ENCODE measurements at regions not wholly inside any gene's neighbourhood (a gene's known extent, or its start where the extent isn't known, plus 50 kb on each side); places are given as distances from the start of the nearest gene placed in this dataset.

DNA sequence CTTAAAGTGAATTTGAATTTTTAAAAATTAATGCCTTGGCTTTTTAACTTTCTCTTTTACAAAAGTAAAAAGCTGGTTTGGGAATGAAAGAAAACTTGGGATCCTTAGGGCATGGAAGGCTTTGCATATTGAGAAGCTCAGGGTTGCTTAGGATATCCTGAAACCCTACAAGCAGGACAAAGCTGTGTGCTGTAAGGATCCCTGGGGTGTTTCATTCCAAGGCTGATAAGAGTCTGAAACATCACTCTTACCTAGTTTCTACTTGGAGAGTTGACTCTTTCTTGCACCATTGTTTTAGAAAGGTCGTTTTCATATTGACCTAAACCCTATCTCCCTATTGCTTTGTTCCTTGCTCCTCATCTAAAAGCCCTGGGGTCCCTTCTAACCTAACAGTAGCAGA, 325.9 kb upstream of the NT5C1B start:
- H3K79me2 ChIP-seq (ENCODE audit: insufficient read depth), result no peaks in the 10 kb centered on the region
- DNase-seq, result no peak
- H3K36me3 ChIP-seq (ENCODE audit: low read depth), result no peaks in the 10 kb centered on the region
- H3F3A ChIP-seq (ENCODE audit: insufficient read depth), result peaks cover 9% of the 10 kb centered on the region
- H3K27me3 ChIP-seq (replicated peaks; ENCODE audit: insufficient read depth), result no peaks in the 10 kb centered on the region
- TF ChIP-seq EZH2phosphoT487 (IDR thresholded peaks at IDR 0.05; ENCODE audit: insufficient read depth, low read depth), result no peak
- no peak for TF ChIP-seq EZH2 (IDR thresholded peaks at IDR 0.05; ENCODE audit: insufficient read depth, poor library complexity, severe bottlenecking)
- WGBS, 2 experiments (ENCODE audit: low coverage in 1 of 2, low lambda C conversion rate in 2 of 2, missing lambda C conversion rate in 2 of 2), result 91 to 94% methylated on average over 1 of the region's 1 CpG
- no peaks in the 10 kb centered on the region for H3K9me2 ChIP-seq (ENCODE audit: insufficient read depth)
- H3K4me1 ChIP-seq (ENCODE audit: insufficient read depth), result peaks cover 13% of the 10 kb centered on the region
- no peak overlapping the region for H3K27ac ChIP-seq
- no peak overlapping the region for H2AFZ ChIP-seq
- H4K20me1 ChIP-seq (ENCODE audit: insufficient read depth), result no peaks in the 10 kb centered on the region
- H3K9me3 ChIP-seq (ENCODE audit: low read depth), result no peaks in the 10 kb centered on the region
- H3K9ac ChIP-seq, result no peak overlapping the region
- H3K4me2 ChIP-seq (ENCODE audit: unreplicated experiment), result no peak overlapping the region
- in situ Hi-C loops (cut with MboI), result no loop called here
- H3K4me3 ChIP-seq, result no peak overlapping the region

DNA sequence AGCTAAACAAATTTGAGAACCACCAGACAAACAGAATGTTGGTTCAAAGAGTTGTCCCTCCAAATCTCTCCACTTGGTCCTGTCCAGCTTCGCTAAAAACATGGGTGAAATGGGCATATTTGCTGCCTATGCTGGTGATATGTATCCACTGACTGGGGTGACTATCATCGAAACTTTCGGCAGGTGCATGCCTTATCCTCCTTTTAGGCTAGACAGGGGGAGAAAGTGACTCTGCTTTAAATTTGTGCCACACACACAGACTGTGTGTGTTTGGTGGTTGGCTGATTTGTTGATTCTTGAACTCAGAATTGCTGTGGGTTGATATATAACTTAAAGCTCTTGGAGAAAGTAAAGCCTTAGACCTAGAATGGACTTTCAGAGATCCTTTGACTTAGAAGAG, 324.1 kb upstream of the NT5C1B start:
- WGBS, 2 experiments (ENCODE audit: low coverage in 1 of 2, low lambda C conversion rate in 2 of 2, missing lambda C conversion rate in 2 of 2), result 96 to 98% methylated on average over 3 of the region's 3 CpGs
- TF ChIP-seq EZH2phosphoT487 (IDR thresholded peaks at IDR 0.05; ENCODE audit: insufficient read depth, low read depth), result no peak
- no peak for TF ChIP-seq EZH2 (IDR thresholded peaks at IDR 0.05; ENCODE audit: insufficient read depth, poor library complexity, severe bottlenecking)
- H3K27ac ChIP-seq, result no peak overlapping the region
- no peaks in the 10 kb centered on the region for H4K20me1 ChIP-seq (ENCODE audit: insufficient read depth)
- H3K79me2 ChIP-seq (ENCODE audit: insufficient read depth), result no peaks in the 10 kb centered on the region
- in situ Hi-C loops (cut with MboI), result no loop called here
- peaks cover 9% of the 10 kb centered on the region for H3F3A ChIP-seq (ENCODE audit: insufficient read depth)
- H3K9ac ChIP-seq, result no peak overlapping the region
- no peaks in the 10 kb centered on the region for H3K9me2 ChIP-seq (ENCODE audit: insufficient read depth)
- no peaks in the 10 kb centered on the region for H3K9me3 ChIP-seq (ENCODE audit: low read depth)
- no peaks in the 10 kb centered on the region for H3K36me3 ChIP-seq (ENCODE audit: low read depth)
- H3K4me3 ChIP-seq, result no peak overlapping the region
- no peak overlapping the region for H2AFZ ChIP-seq
- peaks cover 13% of the 10 kb centered on the region for H3K4me1 ChIP-seq (ENCODE audit: insufficient read depth)
- no peak for DNase-seq
- no peaks in the 10 kb centered on the region for H3K27me3 ChIP-seq (replicated peaks; ENCODE audit: insufficient read depth)
- H3K4me2 ChIP-seq (ENCODE audit: unreplicated experiment), result no peak overlapping the region

DNA sequence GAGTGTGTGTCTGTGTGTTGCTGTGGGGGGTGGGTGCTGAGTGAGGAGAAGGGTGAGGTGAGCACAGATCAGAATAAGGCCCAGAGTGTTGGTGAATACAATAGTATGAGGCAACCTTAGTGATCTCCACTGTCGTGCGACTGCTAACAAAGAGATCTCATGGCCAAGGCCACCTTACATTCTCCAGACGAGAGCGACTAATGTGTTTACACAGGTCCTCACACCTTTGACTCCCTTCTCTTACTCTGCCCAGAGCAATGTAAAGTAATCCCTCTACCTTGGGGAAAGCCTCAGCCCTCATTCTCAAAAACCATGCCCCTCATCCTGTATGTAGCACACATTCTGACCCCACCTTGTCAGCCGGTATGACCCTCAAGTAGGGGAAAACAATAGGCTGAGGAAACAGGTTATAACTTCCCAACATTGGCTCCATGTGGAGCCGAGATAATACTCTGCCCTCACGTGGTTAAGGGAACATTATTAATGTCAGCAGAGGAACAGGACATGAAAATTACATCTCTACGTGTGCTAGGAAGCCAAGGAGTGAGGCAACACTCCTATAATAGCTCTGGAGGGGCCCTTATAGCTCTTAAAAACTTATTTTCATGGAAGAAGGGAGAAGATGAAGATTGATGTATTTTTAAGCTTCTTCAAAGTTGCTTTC, 323.0 kb upstream of the NT5C1B start:
- Histone ChIP-seq H3K4me1 (ENCODE audit: insufficient read depth) (peaks cover 13% of the 10 kb centered on the region), H4K20me1 (ENCODE audit: insufficient read depth) (no peaks in the 10 kb centered on the region), H3F3A (ENCODE audit: insufficient read depth) (peaks cover 9% of the 10 kb centered on the region), H3K36me3 (ENCODE audit: low read depth) (no peaks in the 10 kb centered on the region), H3K9ac (no peak overlapping the region), H3K9me2 (ENCODE audit: insufficient read depth) (no peaks in the 10 kb centered on the region), H3K4me2 (ENCODE audit: unreplicated experiment) (no peak overlapping the region), H2AFZ (no peak overlapping the region), H3K9me3 (ENCODE audit: low read depth) (no peaks in the 10 kb centered on the region), H3K27me3 (replicated peaks; ENCODE audit: insufficient read depth) (no peaks in the 10 kb centered on the region), H3K4me3 (no peak overlapping the region), H3K79me2 (ENCODE audit: insufficient read depth) (no peaks in the 10 kb centered on the region), H3K27ac (no peak overlapping the region)
- WGBS, 2 experiments (ENCODE audit: low coverage in 1 of 2, low lambda C conversion rate in 2 of 2, missing lambda C conversion rate in 2 of 2), result 86 to 88% methylated on average over 8 of the region's 8 CpGs
- in situ Hi-C loops (cut with MboI), result no loop called here
- DNase-seq, result no peak
- TF ChIP-seq EZH2 (IDR thresholded peaks at IDR 0.05; ENCODE audit: insufficient read depth, poor library complexity, severe bottlenecking) (no peak), EZH2phosphoT487 (IDR thresholded peaks at IDR 0.05; ENCODE audit: insufficient read depth, low read depth) (no peak)

DNA sequence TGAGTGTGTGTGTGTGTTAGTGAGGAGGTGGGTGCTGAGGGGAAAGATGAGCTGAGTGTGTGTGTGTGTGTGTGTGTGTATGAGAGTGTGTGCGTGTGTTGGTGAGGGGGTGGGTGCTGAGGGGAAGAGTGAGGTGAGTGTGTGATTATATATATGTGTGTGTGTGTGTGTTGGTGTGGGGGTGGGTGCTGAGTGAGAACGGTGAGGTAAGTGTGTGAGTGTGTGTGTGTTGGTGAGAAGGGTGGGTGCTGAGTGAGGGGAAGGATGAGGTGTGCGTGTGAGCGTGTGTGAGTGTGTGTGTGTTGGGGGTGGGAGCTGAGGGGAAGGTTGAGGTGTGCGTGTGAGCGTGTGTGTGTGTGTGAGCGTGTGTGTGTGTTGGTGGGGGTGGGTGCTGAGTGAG, 322.0 kb upstream of the NT5C1B start:
- Histone ChIP-seq H3K9me3 (ENCODE audit: low read depth) (no peaks in the 10 kb centered on the region), H3K4me3 (peak overlapping the region; percentile 47), H3K9me2 (ENCODE audit: insufficient read depth) (no peaks in the 10 kb centered on the region), H3F3A (ENCODE audit: insufficient read depth) (peaks cover 9% of the 10 kb centered on the region), H3K79me2 (ENCODE audit: insufficient read depth) (no peaks in the 10 kb centered on the region), H4K20me1 (ENCODE audit: insufficient read depth) (no peaks in the 10 kb centered on the region), H3K4me2 (ENCODE audit: unreplicated experiment) (peak overlapping the region; percentile 79), H3K27me3 (replicated peaks; ENCODE audit: insufficient read depth) (no peaks in the 10 kb centered on the region), H3K27ac (peak overlapping the region; percentile 86), H2AFZ (peak overlapping the region; percentile 52), H3K9ac (peak overlapping the region; percentile 62), H3K36me3 (ENCODE audit: low read depth) (no peaks in the 10 kb centered on the region), H3K4me1 (ENCODE audit: insufficient read depth) (peaks cover 13% of the 10 kb centered on the region)
- no peak for DNase-seq
- in situ Hi-C loops (cut with MboI), result no loop called here
- TF ChIP-seq EZH2 (IDR thresholded peaks at IDR 0.05; ENCODE audit: insufficient read depth, poor library complexity, severe bottlenecking) (no peak), EZH2phosphoT487 (IDR thresholded peaks at IDR 0.05; ENCODE audit: insufficient read depth, low read depth) (no peak)
- 90 to 97% methylated on average over 2 to 7 of the region's 7 CpGs for WGBS, 2 experiments (ENCODE audit: low coverage in 1 of 2, low lambda C conversion rate in 2 of 2, missing lambda C conversion rate in 2 of 2)
